ENCODE measurements at regions not wholly inside any gene's neighbourhood (a gene's known extent, or its start where the extent isn't known, plus 50 kb on each side); places are given as distances from the start of the nearest gene placed in this dataset.

GRCh38 chr1:60540141-60540540, 466.6 kb upstream of the C1orf87 start:
- H3K4me3 ChIP-seq (ENCODE audit: low read depth, low read length) = no peak overlapping the region
- no peak for TF ChIP-seq ZNF596 (tag by site-specific recombination; IDR thresholded peaks at IDR 0.05)
- TF ChIP-seq TSHZ1 (tag by site-specific recombination; IDR thresholded peaks at IDR 0.05; ENCODE audit: borderline replicate concordance) = no peak
- TF ChIP-seq ZNF433 (tag by site-specific recombination; IDR thresholded peaks at IDR 0.05; ENCODE audit: low read depth) = no peak
- TF ChIP-seq PRDM6 (tag by site-specific recombination; IDR thresholded peaks at IDR 0.05) = no peak
- TF ChIP-seq ZNF521 (tag by site-specific recombination; IDR thresholded peaks at IDR 0.05) = no peak
- TF ChIP-seq ZNF530 (tag by site-specific recombination; IDR thresholded peaks at IDR 0.05; ENCODE audit: low read depth) = no peak
- TF ChIP-seq ZSCAN23 (tag by site-specific recombination; IDR thresholded peaks at IDR 0.05) = no peak
- TF ChIP-seq ZFP3 (tag by site-specific recombination; IDR thresholded peaks at IDR 0.05; ENCODE audit: low read depth) = no peak
- TF ChIP-seq ZBTB49 (tag by site-specific recombination; IDR thresholded peaks at IDR 0.05; ENCODE audit: low read depth) = no peak
- no peak for TF ChIP-seq ZNF354C (tag by site-specific recombination; IDR thresholded peaks at IDR 0.05; ENCODE audit: borderline replicate concordance, low read depth)
- TF ChIP-seq ZIC2 (tag by site-specific recombination; IDR thresholded peaks at IDR 0.05) = no peak
- no peak for TF ChIP-seq ZNF211 (tag by site-specific recombination; IDR thresholded peaks at IDR 0.05; ENCODE audit: low read depth)
- no peak for TF ChIP-seq ZNF366 (tag by site-specific recombination; conservative IDR thresholded peaks at IDR 0.05)
- TF ChIP-seq ZNF48 (tag by site-specific recombination; IDR thresholded peaks at IDR 0.05) = no peak
- TF ChIP-seq ZNF223 (tag by site-specific recombination; IDR thresholded peaks at IDR 0.05) = no peak
- no peak for TF ChIP-seq ZNF311 (tag by site-specific recombination; IDR thresholded peaks at IDR 0.05; ENCODE audit: borderline replicate concordance)
- TF ChIP-seq ZNF488 (tag by site-specific recombination; IDR thresholded peaks at IDR 0.05) = no peak
- no peak for TF ChIP-seq ZNF843 (tag by site-specific recombination; IDR thresholded peaks at IDR 0.05)
- no peak for TF ChIP-seq ZNF19 (tag by site-specific recombination; IDR thresholded peaks at IDR 0.05; ENCODE audit: low read depth)
- TF ChIP-seq KLF16 (tag by site-specific recombination; IDR thresholded peaks at IDR 0.05) = no peak
- ChIA-PET CTCF (no interaction called here), POLR2A (no interaction called here)
- H3K9me3 ChIP-seq (ENCODE audit: control insufficient read depth, insufficient read depth, low read depth, low read length) = no peaks in the 10 kb centered on the region
- H3K36me3 ChIP-seq (ENCODE audit: control insufficient read depth in 2 of 2, insufficient read depth in 1 of 2, low read length in 2 of 2) = no peaks in the 10 kb centered on the region
- no peak overlapping the region for H3K27ac ChIP-seq (ENCODE audit: extremely low read depth, low read depth, low read length)
- H3K4me1 ChIP-seq (ENCODE audit: control insufficient read depth, insufficient read depth, low read length) = no peaks in the 10 kb centered on the region

Data from HEK293 (cell line).